Liver (tissue), 8 donors: ENCODE measurements at regions not wholly inside any gene's neighbourhood (a gene's known extent, or its start where the extent isn't known, plus 50 kb on each side); places are given as distances from the start of the nearest gene placed in this dataset.

Experiments
- DNase-seq: peaks from one replicate; pipeline ENCODE4 v3.0.0-alpha.2; 2017; ENCODE audit warnings: low spot score
- H3K27ac ChIP-seq, 2 donors: one replicate each; pipeline ENCODE4 v1.7.0; 2013; ENCODE audit warnings: inconsistent platforms in 2 of 2, low read length in 2 of 2, control low read depth in 1 of 2, low read depth in 1 of 2, mild to moderate bottlenecking in 1 of 2
- H3K27me3 ChIP-seq, 4 donors: one replicate each; pipeline versions ENCODE4 v1.6.1 to v1.7.0; 2013; ENCODE audit warnings: low read length in 3 of 4, inconsistent platforms in 1 of 4, mild to moderate bottlenecking in 1 of 4, moderate library complexity in 1 of 4; ENCODE audit not compliant: control insufficient read depth in 4 of 4, insufficient read depth in 4 of 4
- H3K36me3 ChIP-seq, 4 donors: one replicate each; pipeline versions ENCODE4 v1.6.1 to v1.7.0; 2013; ENCODE audit warnings: low read length in 3 of 4, mild to moderate bottlenecking in 3 of 4, low read depth in 1 of 4, moderate library complexity in 1 of 4; ENCODE audit not compliant: control insufficient read depth in 4 of 4, insufficient read depth in 3 of 4
- H3K4me1 ChIP-seq, 4 donors: one replicate each; pipeline versions ENCODE4 v1.6.1 to v1.7.0; 2013; ENCODE audit warnings: low read length in 3 of 4, mild to moderate bottlenecking in 3 of 4, moderate library complexity in 1 of 4; ENCODE audit not compliant: control insufficient read depth in 4 of 4, insufficient read depth in 4 of 4
- H3K4me3 ChIP-seq, 3 donors: one replicate each; pipeline versions ENCODE4 v1.6.1 to v1.7.0; 2013; ENCODE audit warnings: low read length in 3 of 3, control low read depth in 1 of 3, low read depth in 1 of 3, mild to moderate bottlenecking in 1 of 3
- H3K9ac ChIP-seq, 2 donors: one replicate each; pipeline ENCODE4 v1.7.0; 2013; ENCODE audit warnings: low read length in 2 of 2, mild to moderate bottlenecking in 2 of 2, moderate library complexity in 2 of 2, control low read depth in 1 of 2, low read depth in 1 of 2
- H3K9me3 ChIP-seq, 4 donors: one replicate each; pipeline versions ENCODE4 v1.6.1 to v1.7.0; 2013; ENCODE audit warnings: low read length in 3 of 4; ENCODE audit not compliant: control insufficient read depth in 4 of 4
- EGR1 ChIP-seq, 2 donors: IDR thresholded peaks; 2 replicates each; pipeline ENCODE4 v1.6.1; 2016 to 2018; ENCODE audit warnings: antibody characterized with exemption in 2 of 2, low read depth in 2 of 2
- FOXA1 ChIP-seq: IDR thresholded peaks from 2 replicates; pipeline ENCODE4 v1.6.1; 2016; ENCODE audit warnings: antibody characterized with exemption
- FOXA2 ChIP-seq: IDR thresholded peaks from 2 replicates; pipeline ENCODE4 v1.6.1; 2016; ENCODE audit warnings: antibody characterized with exemption
- GABPA ChIP-seq, 2 donors: IDR thresholded peaks in 1 of 2; conservative IDR thresholded peaks in 1 of 2; 2 replicates each; pipeline ENCODE4 v1.6.1; 2016; ENCODE audit warnings: antibody characterized with exemption in 2 of 2, mild to moderate bottlenecking in 1 of 2, moderate library complexity in 1 of 2
- HNF4A ChIP-seq, 2 donors: conservative IDR thresholded peaks; 2 replicates each; pipeline ENCODE4 v1.6.1; 2016; ENCODE audit warnings: antibody characterized with exemption in 2 of 2, mild to moderate bottlenecking in 2 of 2
- HNF4G ChIP-seq: IDR thresholded peaks from 2 replicates; pipeline ENCODE4 v1.6.1; 2016; ENCODE audit warnings: antibody characterized with exemption
- JUND ChIP-seq, 2 donors: IDR thresholded peaks; 2 replicates each; pipeline ENCODE4 v1.6.1; 2016; ENCODE audit warnings: antibody characterized with exemption in 2 of 2
- NR2F2 ChIP-seq: IDR thresholded peaks from 2 replicates; pipeline ENCODE4 v1.6.1; 2016; ENCODE audit warnings: antibody characterized with exemption
- RAD21 ChIP-seq, 2 donors: IDR thresholded peaks; 2 replicates each; pipeline ENCODE4 v1.6.1; 2016; ENCODE audit warnings: antibody characterized with exemption in 2 of 2, mild to moderate bottlenecking in 2 of 2
- SP1 ChIP-seq: IDR thresholded peaks from 2 replicates; pipeline ENCODE4 v1.6.1; 2018; ENCODE audit warnings: antibody characterized with exemption, mild to moderate bottlenecking
- TAF1 ChIP-seq: conservative IDR thresholded peaks from 2 replicates; pipeline ENCODE4 v1.6.1; 2016; ENCODE audit warnings: antibody characterized with exemption, mild to moderate bottlenecking
- ZBTB33 ChIP-seq: IDR thresholded peaks from 2 replicates; pipeline ENCODE4 v1.6.1; 2016; ENCODE audit warnings: antibody characterized with exemption
- WGBS: extraction: QIAGEN DNeasy Blood & Tissue Kit; methylation state at CpG from one replicate; pipeline ENCODE4 v1.1.7; 2013; 5-methylcytosine and 5-hydroxymethylcytosine counted together
- TF ChIP-seq, protein P1 (sequence below): IDR thresholded peaks from 2 replicates; pipeline ENCODE4 v1.6.1; 2016; ENCODE audit warnings: antibody characterized with exemption, mild to moderate bottlenecking
- TF ChIP-seq, protein P2 (sequence below): IDR thresholded peaks from 2 replicates; pipeline ENCODE4 v1.6.1; 2016; ENCODE audit warnings: antibody characterized with exemption
- TF ChIP-seq, protein P3 (sequence below): fragments of 150-350 bp; IDR thresholded peaks from 2 replicates; pipeline ENCODE4 v1.5.1; 2017; ENCODE audit warnings: improper control_type of control experiment, low read depth, low read length; ENCODE audit not compliant: missing input control
- TF ChIP-seq, protein P4 (sequence below): IDR thresholded peaks from 2 replicates; pipeline ENCODE4 v1.6.1; 2016; ENCODE audit warnings: antibody characterized with exemption
- donor health status: healthy.
- donor health status: healthy.
- donor health status: healthy.
- donor health status: healthy.
- donor health status: healthy.

DNA sequence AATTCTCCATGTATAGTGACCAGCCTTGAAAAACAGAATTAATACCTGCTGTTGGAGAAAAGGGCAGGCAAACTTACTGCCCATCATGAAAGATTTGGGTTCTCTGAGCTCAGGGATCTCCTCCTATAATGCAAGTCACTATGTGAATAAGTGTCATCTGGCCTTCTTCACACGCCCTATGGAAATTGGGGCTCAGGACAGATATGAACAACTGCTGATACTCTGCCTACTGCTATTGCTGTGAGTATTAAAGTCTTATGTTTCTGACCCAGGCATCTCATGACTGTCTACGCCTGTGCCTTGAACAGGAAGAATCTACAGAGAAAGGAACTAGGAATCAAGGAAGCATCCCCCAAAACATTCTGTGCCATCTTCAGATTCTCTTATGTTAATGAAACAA is 226.1 kb downstream of the SOD2 start:
- no peak overlapping the region for H3K4me3 ChIP-seq
- H3K9me3 ChIP-seq = peaks cover 0 to 4% (median 2%) of the 10 kb centered on the region in 4 donors
- WGBS = 42% methylated on average over 2 of the region's 2 CpGs
- no peak for TF ChIP-seq ZBTB33
- TF ChIP-seq GABPA (IDR thresholded peaks at IDR 0.05 in 1 of 2, conservative IDR thresholded peaks at IDR 0.05 in 1 of 2) = no peak
- TF ChIP-seq, protein P1, sequence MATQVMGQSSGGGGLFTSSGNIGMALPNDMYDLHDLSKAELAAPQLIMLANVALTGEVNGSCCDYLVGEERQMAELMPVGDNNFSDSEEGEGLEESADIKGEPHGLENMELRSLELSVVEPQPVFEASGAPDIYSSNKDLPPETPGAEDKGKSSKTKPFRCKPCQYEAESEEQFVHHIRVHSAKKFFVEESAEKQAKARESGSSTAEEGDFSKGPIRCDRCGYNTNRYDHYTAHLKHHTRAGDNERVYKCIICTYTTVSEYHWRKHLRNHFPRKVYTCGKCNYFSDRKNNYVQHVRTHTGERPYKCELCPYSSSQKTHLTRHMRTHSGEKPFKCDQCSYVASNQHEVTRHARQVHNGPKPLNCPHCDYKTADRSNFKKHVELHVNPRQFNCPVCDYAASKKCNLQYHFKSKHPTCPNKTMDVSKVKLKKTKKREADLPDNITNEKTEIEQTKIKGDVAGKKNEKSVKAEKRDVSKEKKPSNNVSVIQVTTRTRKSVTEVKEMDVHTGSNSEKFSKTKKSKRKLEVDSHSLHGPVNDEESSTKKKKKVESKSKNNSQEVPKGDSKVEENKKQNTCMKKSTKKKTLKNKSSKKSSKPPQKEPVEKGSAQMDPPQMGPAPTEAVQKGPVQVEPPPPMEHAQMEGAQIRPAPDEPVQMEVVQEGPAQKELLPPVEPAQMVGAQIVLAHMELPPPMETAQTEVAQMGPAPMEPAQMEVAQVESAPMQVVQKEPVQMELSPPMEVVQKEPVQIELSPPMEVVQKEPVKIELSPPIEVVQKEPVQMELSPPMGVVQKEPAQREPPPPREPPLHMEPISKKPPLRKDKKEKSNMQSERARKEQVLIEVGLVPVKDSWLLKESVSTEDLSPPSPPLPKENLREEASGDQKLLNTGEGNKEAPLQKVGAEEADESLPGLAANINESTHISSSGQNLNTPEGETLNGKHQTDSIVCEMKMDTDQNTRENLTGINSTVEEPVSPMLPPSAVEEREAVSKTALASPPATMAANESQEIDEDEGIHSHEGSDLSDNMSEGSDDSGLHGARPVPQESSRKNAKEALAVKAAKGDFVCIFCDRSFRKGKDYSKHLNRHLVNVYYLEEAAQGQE = no peak
- no peak for TF ChIP-seq RAD21 (IDR thresholded peaks at IDR 0.05)
- no peak for TF ChIP-seq TAF1
- TF ChIP-seq FOXA1 = no peak
- TF ChIP-seq HNF4A (conservative IDR thresholded peaks at IDR 0.05) = no peak
- TF ChIP-seq, protein P2, sequence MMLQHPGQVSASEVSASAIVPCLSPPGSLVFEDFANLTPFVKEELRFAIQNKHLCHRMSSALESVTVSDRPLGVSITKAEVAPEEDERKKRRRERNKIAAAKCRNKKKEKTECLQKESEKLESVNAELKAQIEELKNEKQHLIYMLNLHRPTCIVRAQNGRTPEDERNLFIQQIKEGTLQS = no peak
- TF ChIP-seq EGR1 (IDR thresholded peaks at IDR 0.05; ENCODE audit: low read depth in 2 of 2) = no peak
- TF ChIP-seq SP1 = no peak
- TF ChIP-seq, protein P3, sequence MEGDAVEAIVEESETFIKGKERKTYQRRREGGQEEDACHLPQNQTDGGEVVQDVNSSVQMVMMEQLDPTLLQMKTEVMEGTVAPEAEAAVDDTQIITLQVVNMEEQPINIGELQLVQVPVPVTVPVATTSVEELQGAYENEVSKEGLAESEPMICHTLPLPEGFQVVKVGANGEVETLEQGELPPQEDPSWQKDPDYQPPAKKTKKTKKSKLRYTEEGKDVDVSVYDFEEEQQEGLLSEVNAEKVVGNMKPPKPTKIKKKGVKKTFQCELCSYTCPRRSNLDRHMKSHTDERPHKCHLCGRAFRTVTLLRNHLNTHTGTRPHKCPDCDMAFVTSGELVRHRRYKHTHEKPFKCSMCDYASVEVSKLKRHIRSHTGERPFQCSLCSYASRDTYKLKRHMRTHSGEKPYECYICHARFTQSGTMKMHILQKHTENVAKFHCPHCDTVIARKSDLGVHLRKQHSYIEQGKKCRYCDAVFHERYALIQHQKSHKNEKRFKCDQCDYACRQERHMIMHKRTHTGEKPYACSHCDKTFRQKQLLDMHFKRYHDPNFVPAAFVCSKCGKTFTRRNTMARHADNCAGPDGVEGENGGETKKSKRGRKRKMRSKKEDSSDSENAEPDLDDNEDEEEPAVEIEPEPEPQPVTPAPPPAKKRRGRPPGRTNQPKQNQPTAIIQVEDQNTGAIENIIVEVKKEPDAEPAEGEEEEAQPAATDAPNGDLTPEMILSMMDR = no peak
- TF ChIP-seq HNF4G = no peak
- TF ChIP-seq NR2F2 = no peak
- TF ChIP-seq JUND (IDR thresholded peaks at IDR 0.05) = no peak
- TF ChIP-seq FOXA2 = no peak
- TF ChIP-seq, protein P4, sequence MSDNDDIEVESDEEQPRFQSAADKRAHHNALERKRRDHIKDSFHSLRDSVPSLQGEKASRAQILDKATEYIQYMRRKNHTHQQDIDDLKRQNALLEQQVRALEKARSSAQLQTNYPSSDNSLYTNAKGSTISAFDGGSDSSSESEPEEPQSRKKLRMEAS = no peak
- H3K27me3 ChIP-seq = no peaks in the 10 kb centered on the region
- H3K9ac ChIP-seq = no peak overlapping the region
- H3K27ac ChIP-seq = no peak overlapping the region
- H3K36me3 ChIP-seq = no peaks in the 10 kb centered on the region
- H3K4me1 ChIP-seq = peaks cover 0 to 3% (median 0%) of the 10 kb centered on the region in 4 donors
- DNase-seq = no peak

- H3K4me1 ChIP-seq = no peaks in the 10 kb centered on the region
- no peak overlapping the region for H3K27ac ChIP-seq
- TF ChIP-seq TAF1 (no peak), EGR1 (IDR thresholded peaks at IDR 0.05; ENCODE audit: low read depth in 2 of 2) (no peak), GABPA (IDR thresholded peaks at IDR 0.05 in 1 of 2, conservative IDR thresholded peaks at IDR 0.05 in 1 of 2) (no peak), NR2F2 (no peak)
- TF ChIP-seq, protein P1 = no peak
- H3K9ac ChIP-seq = no peak overlapping the region
- H3K4me3 ChIP-seq = no peak overlapping the region
- no peak for DNase-seq
- WGBS = 87% methylated on average over 9 of the region's 9 CpGs
- H3K9me3 ChIP-seq = no peaks in the 10 kb centered on the region
- no peaks in the 10 kb centered on the region for H3K27me3 ChIP-seq
- no peaks in the 10 kb centered on the region for H3K36me3 ChIP-seq
Observed at GRCh38 chr6:159464816-159465215, 228.2 kb downstream of the SOD2 start.
